ENCODE measurements at regions not wholly inside any gene's neighbourhood (a gene's known extent, or its start where the extent isn't known, plus 50 kb on each side); places are given as distances from the start of the nearest gene placed in this dataset.
A peak's percentile ranks its signal among the peaks of the same experiment; 100 is the strongest.

DNA sequence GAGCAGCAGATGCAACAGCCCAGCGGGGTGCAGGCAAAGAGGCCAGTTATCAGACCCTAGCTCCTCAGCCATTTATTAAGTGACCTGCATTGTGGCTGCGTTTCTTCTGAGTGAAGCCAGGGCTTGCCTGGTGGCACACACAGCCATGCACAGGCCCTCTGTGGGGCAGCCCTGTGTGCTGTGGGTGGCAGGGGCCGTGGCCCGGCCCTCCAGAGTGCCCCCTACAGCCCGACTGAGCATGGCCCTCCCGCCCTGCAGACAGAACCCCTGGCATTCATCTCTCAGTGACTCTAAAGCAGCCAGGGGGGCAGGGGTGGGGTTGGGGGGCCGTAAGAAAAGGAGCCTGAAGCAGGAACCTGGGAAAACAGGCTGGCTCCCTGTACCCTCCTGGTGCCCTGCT lies 226.0 kb upstream of the PWP1 start:
- Histone ChIP-seq H3K4me1 (ENCODE audit: insufficient read depth) (peaks cover 5% of the 10 kb centered on the region; the same call in 1 of the 2 replicates), H4K20me1 (replicated peaks; ENCODE audit: insufficient read depth) (no peaks in the 10 kb centered on the region), H3K36me3 (ENCODE audit: insufficient read depth) (no peaks in the 10 kb centered on the region), H3K79me2 (replicated peaks; ENCODE audit: insufficient read depth) (no peaks in the 10 kb centered on the region), H3K4me2 (no peak overlapping the region), H3K27me3 (ENCODE audit: insufficient read depth) (no peaks in the 10 kb centered on the region), H3F3A (replicated peaks; ENCODE audit: low read depth) (no peaks in the 10 kb centered on the region), H3K4me3 (no peak overlapping the region), H2AFZ (no peak overlapping the region), H3K9me2 (ENCODE audit: insufficient read depth) (peaks cover 11% of the 10 kb centered on the region), H3K27ac (ENCODE audit: low read depth) (no peak overlapping the region)
- peaks cover 10% of the 10 kb centered on the region; the same call in 2 of the 3 replicates for H3K4me1 Mint-ChIP-seq
- H3K36me3 Mint-ChIP-seq (ENCODE audit: low read depth), result no peaks in the 10 kb centered on the region
- TF ChIP-seq, protein P1, sequence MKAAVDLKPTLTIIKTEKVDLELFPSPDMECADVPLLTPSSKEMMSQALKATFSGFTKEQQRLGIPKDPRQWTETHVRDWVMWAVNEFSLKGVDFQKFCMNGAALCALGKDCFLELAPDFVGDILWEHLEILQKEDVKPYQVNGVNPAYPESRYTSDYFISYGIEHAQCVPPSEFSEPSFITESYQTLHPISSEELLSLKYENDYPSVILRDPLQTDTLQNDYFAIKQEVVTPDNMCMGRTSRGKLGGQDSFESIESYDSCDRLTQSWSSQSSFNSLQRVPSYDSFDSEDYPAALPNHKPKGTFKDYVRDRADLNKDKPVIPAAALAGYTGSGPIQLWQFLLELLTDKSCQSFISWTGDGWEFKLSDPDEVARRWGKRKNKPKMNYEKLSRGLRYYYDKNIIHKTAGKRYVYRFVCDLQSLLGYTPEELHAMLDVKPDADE (IDR thresholded peaks at IDR 0.05), result no peak
- TF ChIP-seq, protein P2, sequence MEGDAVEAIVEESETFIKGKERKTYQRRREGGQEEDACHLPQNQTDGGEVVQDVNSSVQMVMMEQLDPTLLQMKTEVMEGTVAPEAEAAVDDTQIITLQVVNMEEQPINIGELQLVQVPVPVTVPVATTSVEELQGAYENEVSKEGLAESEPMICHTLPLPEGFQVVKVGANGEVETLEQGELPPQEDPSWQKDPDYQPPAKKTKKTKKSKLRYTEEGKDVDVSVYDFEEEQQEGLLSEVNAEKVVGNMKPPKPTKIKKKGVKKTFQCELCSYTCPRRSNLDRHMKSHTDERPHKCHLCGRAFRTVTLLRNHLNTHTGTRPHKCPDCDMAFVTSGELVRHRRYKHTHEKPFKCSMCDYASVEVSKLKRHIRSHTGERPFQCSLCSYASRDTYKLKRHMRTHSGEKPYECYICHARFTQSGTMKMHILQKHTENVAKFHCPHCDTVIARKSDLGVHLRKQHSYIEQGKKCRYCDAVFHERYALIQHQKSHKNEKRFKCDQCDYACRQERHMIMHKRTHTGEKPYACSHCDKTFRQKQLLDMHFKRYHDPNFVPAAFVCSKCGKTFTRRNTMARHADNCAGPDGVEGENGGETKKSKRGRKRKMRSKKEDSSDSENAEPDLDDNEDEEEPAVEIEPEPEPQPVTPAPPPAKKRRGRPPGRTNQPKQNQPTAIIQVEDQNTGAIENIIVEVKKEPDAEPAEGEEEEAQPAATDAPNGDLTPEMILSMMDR (conservative IDR thresholded peaks at IDR 0.05; ENCODE audit: low read depth in 2 of 2), result peak; percentile 34 to 49
- DNase-seq (ENCODE audit: low spot score), result no peak
- H3K4me3 Mint-ChIP-seq, result no peak overlapping the region
- H3K27ac Mint-ChIP-seq, result no peak overlapping the region
- peaks cover 1% of the 10 kb centered on the region for H3K27me3 Mint-ChIP-seq (ENCODE audit: insufficient read depth, low read depth, poor library complexity)
- H3K9me3 Mint-ChIP-seq, result no peaks in the 10 kb centered on the region
- ATAC-seq, result peak; percentile 91

DNA sequence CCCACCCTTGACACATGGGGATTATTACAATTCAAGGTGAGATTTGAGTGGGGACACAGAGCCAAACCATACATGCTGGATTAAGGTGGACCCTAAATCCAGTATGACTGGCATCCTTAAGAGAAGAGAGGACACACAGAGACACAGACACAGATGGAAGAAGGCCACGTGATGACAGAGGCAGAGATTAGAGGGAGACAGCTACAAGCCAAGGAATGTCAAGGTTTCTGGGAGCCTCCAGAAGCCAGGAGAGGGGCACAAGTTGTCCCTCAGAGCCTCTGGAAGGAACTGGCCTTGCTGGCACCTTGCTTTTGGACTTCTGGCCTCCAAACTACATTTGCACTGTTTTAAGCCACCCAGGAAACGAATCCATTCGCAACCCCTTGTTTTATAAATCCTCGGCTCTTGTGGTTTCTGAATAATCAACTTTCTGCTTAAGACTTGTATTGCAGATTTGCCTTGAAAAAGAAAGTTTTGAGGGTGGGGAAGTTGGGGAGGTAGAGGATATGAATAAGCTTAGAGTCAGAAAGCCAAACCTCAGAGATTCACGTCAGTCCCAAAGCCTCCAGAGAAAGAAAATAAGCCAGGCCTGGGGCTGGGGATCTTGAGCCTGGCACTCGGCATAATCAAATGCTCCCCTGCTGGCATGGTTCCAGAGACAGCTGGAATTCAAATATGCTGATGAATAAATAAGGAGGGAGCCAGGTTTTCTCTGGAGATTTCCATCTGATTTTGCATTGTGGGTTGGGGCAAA lies 224.2 kb upstream of the PWP1 start:
- Mint-ChIP-seq H3K4me1 (peaks cover 18% of the 10 kb centered on the region; the same call in 2 of the 3 replicates), H3K4me3 (no peak overlapping the region), H3K9me3 (no peaks in the 10 kb centered on the region), H3K27ac (no peak overlapping the region), H3K36me3 (ENCODE audit: low read depth) (no peaks in the 10 kb centered on the region), H3K27me3 (ENCODE audit: insufficient read depth, low read depth, poor library complexity) (peaks cover 1% of the 10 kb centered on the region)
- Histone ChIP-seq H3K4me3 (no peak overlapping the region), H3K4me1 (ENCODE audit: insufficient read depth) (peaks cover 5% of the 10 kb centered on the region; the same call in 1 of the 2 replicates), H3K9me2 (ENCODE audit: insufficient read depth) (peaks cover 11% of the 10 kb centered on the region), H4K20me1 (replicated peaks; ENCODE audit: insufficient read depth) (no peaks in the 10 kb centered on the region), H3K4me2 (no peak overlapping the region), H3K27ac (ENCODE audit: low read depth) (no peak overlapping the region), H3K79me2 (replicated peaks; ENCODE audit: insufficient read depth) (no peaks in the 10 kb centered on the region), H3K27me3 (ENCODE audit: insufficient read depth) (no peaks in the 10 kb centered on the region), H3F3A (replicated peaks; ENCODE audit: low read depth) (no peaks in the 10 kb centered on the region), H3K36me3 (ENCODE audit: insufficient read depth) (no peaks in the 10 kb centered on the region), H2AFZ (no peak overlapping the region)
- DNase-seq (ENCODE audit: low spot score) (no peak), ATAC-seq (no peak)
- TF ChIP-seq, protein P1 (IDR thresholded peaks at IDR 0.05), result no peak
- no peak for TF ChIP-seq EZH2 (IDR thresholded peaks at IDR 0.05; ENCODE audit: low read depth, unreplicated experiment)
- TF ChIP-seq, protein P3, sequence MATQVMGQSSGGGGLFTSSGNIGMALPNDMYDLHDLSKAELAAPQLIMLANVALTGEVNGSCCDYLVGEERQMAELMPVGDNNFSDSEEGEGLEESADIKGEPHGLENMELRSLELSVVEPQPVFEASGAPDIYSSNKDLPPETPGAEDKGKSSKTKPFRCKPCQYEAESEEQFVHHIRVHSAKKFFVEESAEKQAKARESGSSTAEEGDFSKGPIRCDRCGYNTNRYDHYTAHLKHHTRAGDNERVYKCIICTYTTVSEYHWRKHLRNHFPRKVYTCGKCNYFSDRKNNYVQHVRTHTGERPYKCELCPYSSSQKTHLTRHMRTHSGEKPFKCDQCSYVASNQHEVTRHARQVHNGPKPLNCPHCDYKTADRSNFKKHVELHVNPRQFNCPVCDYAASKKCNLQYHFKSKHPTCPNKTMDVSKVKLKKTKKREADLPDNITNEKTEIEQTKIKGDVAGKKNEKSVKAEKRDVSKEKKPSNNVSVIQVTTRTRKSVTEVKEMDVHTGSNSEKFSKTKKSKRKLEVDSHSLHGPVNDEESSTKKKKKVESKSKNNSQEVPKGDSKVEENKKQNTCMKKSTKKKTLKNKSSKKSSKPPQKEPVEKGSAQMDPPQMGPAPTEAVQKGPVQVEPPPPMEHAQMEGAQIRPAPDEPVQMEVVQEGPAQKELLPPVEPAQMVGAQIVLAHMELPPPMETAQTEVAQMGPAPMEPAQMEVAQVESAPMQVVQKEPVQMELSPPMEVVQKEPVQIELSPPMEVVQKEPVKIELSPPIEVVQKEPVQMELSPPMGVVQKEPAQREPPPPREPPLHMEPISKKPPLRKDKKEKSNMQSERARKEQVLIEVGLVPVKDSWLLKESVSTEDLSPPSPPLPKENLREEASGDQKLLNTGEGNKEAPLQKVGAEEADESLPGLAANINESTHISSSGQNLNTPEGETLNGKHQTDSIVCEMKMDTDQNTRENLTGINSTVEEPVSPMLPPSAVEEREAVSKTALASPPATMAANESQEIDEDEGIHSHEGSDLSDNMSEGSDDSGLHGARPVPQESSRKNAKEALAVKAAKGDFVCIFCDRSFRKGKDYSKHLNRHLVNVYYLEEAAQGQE (IDR thresholded peaks at IDR 0.05; ENCODE audit: unreplicated experiment), result no peak
- TF ChIP-seq, protein P2 (conservative IDR thresholded peaks at IDR 0.05; ENCODE audit: low read depth in 2 of 2), result no peak

Data from GM23338 (cell line).